AG10803 (cell line): ENCODE measurements at regions not wholly inside any gene's neighbourhood (a gene's known extent, or its start where the extent isn't known, plus 50 kb on each side); places are given as distances from the start of the nearest gene placed in this dataset.

Source experiments
- DNase-seq: peaks from one replicate; pipeline ENCODE4 v3.0.0; 2010; ENCODE audit warnings: low read depth
- H3K4me3 ChIP-seq: 2 replicates; pipeline ENCODE4 v1.5.1; 2011; ENCODE audit warnings: mild to moderate bottlenecking, low read length, control low read depth
- TF ChIP-seq, protein P1 (sequence below): conservative IDR thresholded peaks from 2 replicates; pipeline ENCODE4 v1.5.1; 2011; ENCODE audit warnings: mild to moderate bottlenecking, low read length, control low read depth, inconsistent platforms

DNA sequence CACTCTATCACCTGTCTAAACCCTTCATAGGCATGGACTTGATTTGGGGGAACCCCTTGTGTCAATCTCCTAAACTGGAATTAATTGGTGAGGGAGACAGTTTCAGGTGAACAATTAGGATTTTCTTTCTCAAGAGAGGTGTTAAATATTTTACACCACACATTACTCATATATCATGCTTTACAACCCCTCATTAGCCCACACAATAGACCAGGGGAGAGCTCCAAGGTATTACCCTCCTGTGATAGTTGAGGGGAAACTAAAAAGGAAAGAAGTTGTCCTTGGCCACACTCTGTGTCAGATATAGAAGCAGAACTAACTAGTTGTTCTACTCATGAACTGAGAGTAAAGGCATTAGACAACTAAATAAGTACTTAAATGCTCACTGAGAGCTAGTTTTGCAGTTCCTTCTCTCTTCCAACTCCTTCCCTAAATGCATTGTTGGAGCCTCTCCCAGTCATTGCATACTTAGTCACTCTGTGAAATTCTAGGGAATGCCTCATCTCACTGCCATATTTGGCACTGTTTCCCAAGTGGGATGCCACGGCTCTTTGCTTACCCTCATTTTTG, 183.7 kb upstream of the CEP162 start:
- no peak overlapping the region for H3K4me3 ChIP-seq
- TF ChIP-seq, protein P1, sequence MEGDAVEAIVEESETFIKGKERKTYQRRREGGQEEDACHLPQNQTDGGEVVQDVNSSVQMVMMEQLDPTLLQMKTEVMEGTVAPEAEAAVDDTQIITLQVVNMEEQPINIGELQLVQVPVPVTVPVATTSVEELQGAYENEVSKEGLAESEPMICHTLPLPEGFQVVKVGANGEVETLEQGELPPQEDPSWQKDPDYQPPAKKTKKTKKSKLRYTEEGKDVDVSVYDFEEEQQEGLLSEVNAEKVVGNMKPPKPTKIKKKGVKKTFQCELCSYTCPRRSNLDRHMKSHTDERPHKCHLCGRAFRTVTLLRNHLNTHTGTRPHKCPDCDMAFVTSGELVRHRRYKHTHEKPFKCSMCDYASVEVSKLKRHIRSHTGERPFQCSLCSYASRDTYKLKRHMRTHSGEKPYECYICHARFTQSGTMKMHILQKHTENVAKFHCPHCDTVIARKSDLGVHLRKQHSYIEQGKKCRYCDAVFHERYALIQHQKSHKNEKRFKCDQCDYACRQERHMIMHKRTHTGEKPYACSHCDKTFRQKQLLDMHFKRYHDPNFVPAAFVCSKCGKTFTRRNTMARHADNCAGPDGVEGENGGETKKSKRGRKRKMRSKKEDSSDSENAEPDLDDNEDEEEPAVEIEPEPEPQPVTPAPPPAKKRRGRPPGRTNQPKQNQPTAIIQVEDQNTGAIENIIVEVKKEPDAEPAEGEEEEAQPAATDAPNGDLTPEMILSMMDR: no peak
- peak; percentile 87 for DNase-seq

GRCh38 chr6:84409911-84410310, 182.5 kb upstream of the CEP162 start:
- DNase-seq: no peak
- TF ChIP-seq, protein P1: no peak
- H3K4me3 ChIP-seq: no peak overlapping the region

DNA sequence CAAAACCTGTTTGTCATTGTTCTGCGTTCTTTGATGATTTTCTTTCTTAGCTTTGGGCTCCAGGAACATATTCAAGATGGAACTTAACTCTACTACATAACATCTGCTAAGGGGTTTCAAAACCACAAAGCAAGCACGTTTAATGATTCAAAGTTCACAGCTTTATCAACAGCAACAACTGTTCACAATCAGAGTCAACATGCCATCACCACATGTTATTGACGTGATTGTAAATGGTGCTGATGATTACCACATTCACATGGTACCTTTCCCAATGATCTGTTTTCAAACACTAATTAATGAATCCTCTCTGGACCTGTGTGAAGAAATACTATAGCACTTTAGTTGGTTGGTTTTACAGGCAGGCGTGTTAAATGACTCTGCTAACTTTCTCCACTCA, 180.6 kb upstream of the CEP162 start:
- peak; percentile 48 for DNase-seq
- no peak overlapping the region for H3K4me3 ChIP-seq
- TF ChIP-seq, protein P1: no peak

DNA sequence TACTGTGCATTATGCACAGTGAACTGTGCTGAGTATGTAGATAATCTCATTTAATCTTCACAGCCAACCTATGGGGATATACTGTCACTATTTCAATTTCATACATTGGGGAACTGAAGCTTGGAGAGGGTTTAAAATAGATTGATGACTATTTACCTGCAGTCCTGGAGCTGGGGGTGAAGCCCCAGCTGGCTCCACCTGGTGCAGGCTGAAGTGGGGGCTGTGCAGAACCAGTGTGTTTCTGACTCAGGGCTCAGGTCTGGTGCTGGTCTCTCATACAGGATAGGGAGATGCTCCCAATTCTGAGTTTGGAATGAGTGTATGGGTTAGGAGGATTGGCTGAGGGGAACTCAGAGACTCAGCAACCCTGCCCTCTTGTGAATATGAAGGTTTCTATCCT, 176.1 kb upstream of the CEP162 start:
- H3K4me3 ChIP-seq: no peak overlapping the region
- DNase-seq: no peak
- TF ChIP-seq, protein P1: no peak

GRCh38 chr6:84399003-84399402, 171.6 kb upstream of the CEP162 start:
- TF ChIP-seq, protein P1: no peak
- DNase-seq: no peak
- no peak overlapping the region for H3K4me3 ChIP-seq

DNA sequence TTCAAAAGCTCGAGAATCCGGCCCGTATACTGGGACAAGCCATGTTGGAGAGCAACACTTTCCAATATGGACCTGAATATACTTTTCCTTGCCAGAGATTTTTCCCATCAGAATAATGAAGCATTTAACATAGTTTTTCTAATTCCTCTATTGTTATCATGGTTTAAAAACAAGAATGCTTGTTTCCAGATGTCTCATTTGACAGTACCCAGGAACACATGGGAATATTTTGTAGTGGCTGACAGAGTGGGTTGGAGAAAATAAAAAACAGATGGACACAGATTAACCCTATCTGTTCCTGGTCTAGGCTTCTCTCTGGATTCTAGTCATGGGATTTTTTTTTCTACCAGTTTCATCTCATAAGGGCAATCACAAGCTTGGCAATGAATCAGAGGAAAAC, 164.8 kb upstream of the CEP162 start:
- peak; percentile 29 for DNase-seq
- H3K4me3 ChIP-seq: no peak overlapping the region
- TF ChIP-seq, protein P1: no peak

DNA sequence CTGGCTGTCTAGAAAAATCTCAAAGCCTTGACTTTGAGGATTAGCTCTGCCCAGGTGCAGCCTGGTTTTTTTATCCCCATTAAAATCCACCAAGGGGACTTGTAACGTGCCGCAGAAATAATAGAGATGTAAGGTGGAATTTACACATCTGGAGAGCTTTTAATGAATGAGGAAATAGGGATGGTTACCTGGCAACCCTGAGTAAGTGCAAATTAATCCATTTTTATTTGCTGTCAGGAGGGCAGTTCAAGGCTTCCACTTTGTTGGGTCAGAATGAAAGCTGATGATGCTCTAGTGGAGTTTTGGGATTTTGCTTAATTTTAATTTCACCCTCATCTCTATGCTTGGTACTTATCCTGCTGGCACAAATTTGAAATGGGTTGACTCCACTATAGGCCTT, 163.4 kb upstream of the CEP162 start:
- TF ChIP-seq, protein P1: no peak
- H3K4me3 ChIP-seq: no peak overlapping the region
- no peak for DNase-seq
